ENCODE measurements at regions not wholly inside any gene's neighbourhood (a gene's known extent, or its start where the extent isn't known, plus 50 kb on each side); places are given as distances from the start of the nearest gene placed in this dataset.

DNA sequence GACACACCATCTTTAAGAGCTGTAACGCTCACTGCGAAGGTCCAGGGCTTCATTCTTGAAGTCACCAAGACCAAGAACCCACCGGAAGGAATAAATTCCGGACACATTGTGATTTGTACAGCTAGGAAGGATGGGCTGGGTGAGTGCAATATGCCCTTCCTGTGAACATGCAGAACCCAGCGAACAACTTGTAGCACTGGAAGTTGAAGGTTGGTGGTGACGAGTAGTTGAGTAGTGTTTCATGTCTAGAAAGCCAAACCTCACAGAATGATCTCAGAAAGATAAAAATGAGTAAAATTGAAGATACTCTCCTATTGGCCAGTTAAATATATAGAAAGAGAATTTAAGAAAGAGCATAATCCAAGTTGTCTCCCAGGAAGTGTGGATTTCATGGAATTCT lies 462.2 kb upstream of the CFAP20DC start:
- Histone ChIP-seq H3K27me3 (ENCODE audit: control insufficient read depth, insufficient read depth, low read length) (no peaks in the 10 kb centered on the region), H3K27ac (ENCODE audit: low read depth, low read length) (no peak overlapping the region), H3K4me3 (ENCODE audit: low read depth, low read length) (no peak overlapping the region), H3K9me3 (ENCODE audit: control insufficient read depth, insufficient read depth, low read length) (no peaks in the 10 kb centered on the region)
- POLR2A ChIA-PET = no interaction called here
- CTCF ChIA-PET = no interaction called here
- TF ChIP-seq, protein P1, sequence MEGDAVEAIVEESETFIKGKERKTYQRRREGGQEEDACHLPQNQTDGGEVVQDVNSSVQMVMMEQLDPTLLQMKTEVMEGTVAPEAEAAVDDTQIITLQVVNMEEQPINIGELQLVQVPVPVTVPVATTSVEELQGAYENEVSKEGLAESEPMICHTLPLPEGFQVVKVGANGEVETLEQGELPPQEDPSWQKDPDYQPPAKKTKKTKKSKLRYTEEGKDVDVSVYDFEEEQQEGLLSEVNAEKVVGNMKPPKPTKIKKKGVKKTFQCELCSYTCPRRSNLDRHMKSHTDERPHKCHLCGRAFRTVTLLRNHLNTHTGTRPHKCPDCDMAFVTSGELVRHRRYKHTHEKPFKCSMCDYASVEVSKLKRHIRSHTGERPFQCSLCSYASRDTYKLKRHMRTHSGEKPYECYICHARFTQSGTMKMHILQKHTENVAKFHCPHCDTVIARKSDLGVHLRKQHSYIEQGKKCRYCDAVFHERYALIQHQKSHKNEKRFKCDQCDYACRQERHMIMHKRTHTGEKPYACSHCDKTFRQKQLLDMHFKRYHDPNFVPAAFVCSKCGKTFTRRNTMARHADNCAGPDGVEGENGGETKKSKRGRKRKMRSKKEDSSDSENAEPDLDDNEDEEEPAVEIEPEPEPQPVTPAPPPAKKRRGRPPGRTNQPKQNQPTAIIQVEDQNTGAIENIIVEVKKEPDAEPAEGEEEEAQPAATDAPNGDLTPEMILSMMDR (IDR thresholded peaks at IDR 0.05; ENCODE audit: low read depth, low read length) = no peak
- DNase-seq (ENCODE audit: low read depth, low spot score) = no peak

DNA sequence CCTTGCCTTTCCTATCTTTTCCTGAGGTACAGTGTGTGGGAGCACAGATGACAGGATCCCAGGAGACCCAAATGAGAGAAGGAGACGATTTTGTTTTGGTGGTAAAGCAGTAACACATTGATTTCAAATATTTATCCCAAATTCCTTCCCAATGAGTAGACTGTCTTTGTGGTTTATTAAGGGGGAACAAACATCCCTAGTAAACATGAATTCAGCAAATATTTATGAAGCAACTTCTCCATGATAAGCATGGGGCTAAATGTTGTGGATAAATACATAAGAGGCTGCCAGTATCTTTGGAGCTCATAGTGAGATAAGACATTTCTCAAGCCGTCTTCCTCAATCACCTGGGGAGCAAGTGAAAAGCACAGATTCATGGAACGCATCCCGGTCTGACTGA lies 460.8 kb upstream of the CFAP20DC start:
- no peak overlapping the region for H3K27ac ChIP-seq (ENCODE audit: low read depth, low read length)
- H3K27me3 ChIP-seq (ENCODE audit: control insufficient read depth, insufficient read depth, low read length) = no peaks in the 10 kb centered on the region
- H3K4me3 ChIP-seq (ENCODE audit: low read depth, low read length) = no peak overlapping the region
- ChIA-PET CTCF (no interaction called here), POLR2A (interaction anchor here (1.2 kb wide), 1 partner anchor 84 kb away, joined by 3 read pairs; no protein-coding TSS in a partner anchor)
- TF ChIP-seq, protein P1 (IDR thresholded peaks at IDR 0.05; ENCODE audit: low read depth, low read length) = no peak
- no peak for DNase-seq (ENCODE audit: low read depth, low spot score)
- no peaks in the 10 kb centered on the region for H3K9me3 ChIP-seq (ENCODE audit: control insufficient read depth, insufficient read depth, low read length)

DNA sequence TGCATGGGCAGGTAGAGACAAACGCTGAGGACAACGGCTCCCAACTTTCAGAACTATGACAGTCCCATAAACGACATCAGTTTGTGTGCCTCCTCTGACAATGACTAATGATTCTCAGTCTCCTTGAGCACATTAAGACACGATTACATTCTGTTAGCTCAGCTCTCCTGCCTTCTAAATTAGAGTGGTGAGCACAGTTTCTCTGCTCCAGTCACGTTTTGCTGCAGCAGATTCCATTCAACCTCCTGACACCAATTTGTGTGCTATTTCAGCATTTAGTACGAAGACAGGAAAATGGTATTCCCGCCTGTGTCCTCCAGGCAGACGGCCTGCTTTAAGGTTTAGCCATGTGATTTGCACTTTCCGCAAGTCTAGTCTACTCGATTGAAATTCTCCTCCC lies 458.4 kb upstream of the CFAP20DC start:
- TF ChIP-seq, protein P1 (IDR thresholded peaks at IDR 0.05; ENCODE audit: low read depth, low read length) = no peak
- CTCF ChIA-PET = no interaction called here
- no peak for DNase-seq (ENCODE audit: low read depth, low spot score)
- no peak overlapping the region for H3K4me3 ChIP-seq (ENCODE audit: low read depth, low read length)
- no peaks in the 10 kb centered on the region for H3K27me3 ChIP-seq (ENCODE audit: control insufficient read depth, insufficient read depth, low read length)
- H3K9me3 ChIP-seq (ENCODE audit: control insufficient read depth, insufficient read depth, low read length) = no peaks in the 10 kb centered on the region
- POLR2A ChIA-PET = no interaction called here
- H3K27ac ChIP-seq (ENCODE audit: low read depth, low read length) = no peak overlapping the region

DNA sequence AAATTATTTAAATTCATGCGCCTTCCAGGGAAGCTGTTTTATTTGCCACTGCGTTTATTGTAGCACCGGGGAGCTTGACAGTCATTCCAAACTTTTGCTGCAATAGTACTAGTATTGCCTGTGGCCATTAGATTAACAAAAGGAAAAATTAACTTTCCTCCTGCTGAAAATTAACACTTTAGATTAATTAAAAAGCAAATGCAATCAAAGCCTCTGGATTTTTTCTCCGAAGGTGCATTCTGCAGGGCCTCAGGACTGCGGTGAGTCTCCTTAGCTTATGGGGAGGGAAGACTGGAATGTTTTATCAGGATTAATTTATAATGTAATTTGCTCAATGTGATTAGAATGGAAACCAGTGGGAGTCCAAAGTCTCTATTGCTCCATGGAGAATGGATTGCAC lies 456.4 kb upstream of the CFAP20DC start:
- ChIA-PET POLR2A (no interaction called here), CTCF (interaction anchor here (1.5 kb wide), 1 partner anchor 69 kb away, joined by 3 read pairs; no protein-coding TSS in a partner anchor)

GRCh38 chr3:59503441-59503840 lies 453.6 kb upstream of the CFAP20DC start:
- no peak for DNase-seq (ENCODE audit: low read depth, low spot score)
- Histone ChIP-seq H3K4me3 (ENCODE audit: low read depth, low read length) (no peak overlapping the region), H3K27ac (ENCODE audit: low read depth, low read length) (no peak overlapping the region), H3K27me3 (ENCODE audit: control insufficient read depth, insufficient read depth, low read length) (no peaks in the 10 kb centered on the region), H3K9me3 (ENCODE audit: control insufficient read depth, insufficient read depth, low read length) (no peaks in the 10 kb centered on the region)
- TF ChIP-seq, protein P1 (IDR thresholded peaks at IDR 0.05; ENCODE audit: low read depth, low read length) = no peak
- POLR2A ChIA-PET = no interaction called here
- CTCF ChIA-PET = no interaction called here

More for the DNA sequence above, 456.4 kb upstream of the CFAP20DC start:
- Histone ChIP-seq H3K9me3 (ENCODE audit: control insufficient read depth, insufficient read depth, low read length) (no peaks in the 10 kb centered on the region), H3K27ac (ENCODE audit: low read depth, low read length) (no peak overlapping the region), H3K27me3 (ENCODE audit: control insufficient read depth, insufficient read depth, low read length) (no peaks in the 10 kb centered on the region), H3K4me3 (ENCODE audit: low read depth, low read length) (no peak overlapping the region)
- TF ChIP-seq, protein P1 (IDR thresholded peaks at IDR 0.05; ENCODE audit: low read depth, low read length) = no peak
- no peak for DNase-seq (ENCODE audit: low read depth, low spot score)
